ENCODE measurements at regions not wholly inside any gene's neighbourhood (a gene's known extent, or its start where the extent isn't known, plus 50 kb on each side); places are given as distances from the start of the nearest gene placed in this dataset.

GRCh38 chr18:2459886-2460285 lies 111.4 kb downstream of the METTL4 start:
- Histone ChIP-seq H3K9me3 (ENCODE audit: control insufficient read depth, low read length) (no peaks in the 10 kb centered on the region), H3K27me3 (ENCODE audit: control insufficient read depth, insufficient read depth, low read length) (no peaks in the 10 kb centered on the region), H3K4me1 (ENCODE audit: control insufficient read depth, insufficient read depth, low read length) (peaks cover 6% of the 10 kb centered on the region), H3K36me3 (ENCODE audit: control insufficient read depth, insufficient read depth, low read length) (no peaks in the 10 kb centered on the region), H3K9ac (ENCODE audit: low read length) (no peak overlapping the region), H3K4me3 (ENCODE audit: low read length) (no peak overlapping the region)

- no peaks in the 10 kb centered on the region for H3K27me3 ChIP-seq (ENCODE audit: control insufficient read depth, insufficient read depth, low read length)
- no peak overlapping the region for H3K4me3 ChIP-seq (ENCODE audit: low read length)
- H3K9me3 ChIP-seq (ENCODE audit: control insufficient read depth, low read length): no peaks in the 10 kb centered on the region
- H3K4me1 ChIP-seq (ENCODE audit: control insufficient read depth, insufficient read depth, low read length): no peaks in the 10 kb centered on the region
- H3K36me3 ChIP-seq (ENCODE audit: control insufficient read depth, insufficient read depth, low read length): no peaks in the 10 kb centered on the region
- H3K9ac ChIP-seq (ENCODE audit: low read length): no peak overlapping the region
These were observed 104.3 kb downstream of the METTL4 start for GRCh38 chr18:2466978-2467377.

- Histone ChIP-seq H3K4me1 (ENCODE audit: control insufficient read depth, insufficient read depth, low read length) (no peaks in the 10 kb centered on the region), H3K27me3 (ENCODE audit: control insufficient read depth, insufficient read depth, low read length) (no peaks in the 10 kb centered on the region), H3K36me3 (ENCODE audit: control insufficient read depth, insufficient read depth, low read length) (no peaks in the 10 kb centered on the region), H3K9me3 (ENCODE audit: control insufficient read depth, low read length) (no peaks in the 10 kb centered on the region), H3K9ac (ENCODE audit: low read length) (no peak overlapping the region), H3K4me3 (ENCODE audit: low read length) (no peak overlapping the region)
These were observed 103.3 kb downstream of the METTL4 start for GRCh38 chr18:2468051-2468450.

- Histone ChIP-seq H3K9me3 (ENCODE audit: control insufficient read depth, low read length) (no peaks in the 10 kb centered on the region), H3K4me3 (ENCODE audit: low read length) (no peak overlapping the region), H3K4me1 (ENCODE audit: control insufficient read depth, insufficient read depth, low read length) (no peaks in the 10 kb centered on the region), H3K9ac (ENCODE audit: low read length) (no peak overlapping the region), H3K27me3 (ENCODE audit: control insufficient read depth, insufficient read depth, low read length) (no peaks in the 10 kb centered on the region), H3K36me3 (ENCODE audit: control insufficient read depth, insufficient read depth, low read length) (no peaks in the 10 kb centered on the region)
These were observed 99.8 kb downstream of the METTL4 start for GRCh38 chr18:2471523-2471922.

- no peaks in the 10 kb centered on the region for H3K36me3 ChIP-seq (ENCODE audit: control insufficient read depth, insufficient read depth, low read length)
- H3K4me3 ChIP-seq (ENCODE audit: low read length): no peak overlapping the region
- H3K9ac ChIP-seq (ENCODE audit: low read length): no peak overlapping the region
- no peaks in the 10 kb centered on the region for H3K4me1 ChIP-seq (ENCODE audit: control insufficient read depth, insufficient read depth, low read length)
- no peaks in the 10 kb centered on the region for H3K9me3 ChIP-seq (ENCODE audit: control insufficient read depth, low read length)
- H3K27me3 ChIP-seq (ENCODE audit: control insufficient read depth, insufficient read depth, low read length): no peaks in the 10 kb centered on the region
These were observed 92.6 kb downstream of the METTL4 start for GRCh38 chr18:2478662-2479061.

- H3K36me3 ChIP-seq (ENCODE audit: control insufficient read depth, insufficient read depth, low read length): no peaks in the 10 kb centered on the region
- no peaks in the 10 kb centered on the region for H3K4me1 ChIP-seq (ENCODE audit: control insufficient read depth, insufficient read depth, low read length)
- H3K27me3 ChIP-seq (ENCODE audit: control insufficient read depth, insufficient read depth, low read length): no peaks in the 10 kb centered on the region
These were observed 90.8 kb downstream of the METTL4 start for GRCh38 chr18:2480536-2480935.

GRCh38 chr18:2482706-2483475 lies 88.4 kb downstream of the METTL4 start:
- no peaks in the 10 kb centered on the region for H3K27me3 ChIP-seq (ENCODE audit: control insufficient read depth, insufficient read depth, low read length)
- H3K36me3 ChIP-seq (ENCODE audit: control insufficient read depth, insufficient read depth, low read length): no peaks in the 10 kb centered on the region
- H3K4me1 ChIP-seq (ENCODE audit: control insufficient read depth, insufficient read depth, low read length): no peaks in the 10 kb centered on the region
- no peak overlapping the region for H3K9ac ChIP-seq (ENCODE audit: low read length)
- H3K4me3 ChIP-seq (ENCODE audit: low read length): no peak overlapping the region
- H3K9me3 ChIP-seq (ENCODE audit: control insufficient read depth, low read length): no peaks in the 10 kb centered on the region

More at GRCh38 chr18:2480536-2480935, 90.8 kb downstream of the METTL4 start:
- Histone ChIP-seq H3K9me3 (ENCODE audit: control insufficient read depth, low read length) (no peaks in the 10 kb centered on the region), H3K4me3 (ENCODE audit: low read length) (no peak overlapping the region), H3K9ac (ENCODE audit: low read length) (no peak overlapping the region)

GRCh38 chr18:2485983-2486382 lies 85.3 kb downstream of the METTL4 start:
- H3K36me3 ChIP-seq (ENCODE audit: control insufficient read depth, insufficient read depth, low read length): no peaks in the 10 kb centered on the region
- no peaks in the 10 kb centered on the region for H3K9me3 ChIP-seq (ENCODE audit: control insufficient read depth, low read length)
- H3K9ac ChIP-seq (ENCODE audit: low read length): no peak overlapping the region
- H3K27me3 ChIP-seq (ENCODE audit: control insufficient read depth, insufficient read depth, low read length): no peaks in the 10 kb centered on the region
- H3K4me1 ChIP-seq (ENCODE audit: control insufficient read depth, insufficient read depth, low read length): no peaks in the 10 kb centered on the region
- no peak overlapping the region for H3K4me3 ChIP-seq (ENCODE audit: low read length)

GRCh38 chr18:2486426-2486825 lies 84.9 kb downstream of the METTL4 start:
- Histone ChIP-seq H3K4me1 (ENCODE audit: control insufficient read depth, insufficient read depth, low read length) (no peaks in the 10 kb centered on the region), H3K9me3 (ENCODE audit: control insufficient read depth, low read length) (no peaks in the 10 kb centered on the region), H3K9ac (ENCODE audit: low read length) (no peak overlapping the region), H3K27me3 (ENCODE audit: control insufficient read depth, insufficient read depth, low read length) (no peaks in the 10 kb centered on the region), H3K4me3 (ENCODE audit: low read length) (no peak overlapping the region), H3K36me3 (ENCODE audit: control insufficient read depth, insufficient read depth, low read length) (no peaks in the 10 kb centered on the region)
